ENCODE measurements at regions not wholly inside any gene's neighbourhood (a gene's known extent, or its start where the extent isn't known, plus 50 kb on each side); places are given as distances from the start of the nearest gene placed in this dataset.

DNA sequence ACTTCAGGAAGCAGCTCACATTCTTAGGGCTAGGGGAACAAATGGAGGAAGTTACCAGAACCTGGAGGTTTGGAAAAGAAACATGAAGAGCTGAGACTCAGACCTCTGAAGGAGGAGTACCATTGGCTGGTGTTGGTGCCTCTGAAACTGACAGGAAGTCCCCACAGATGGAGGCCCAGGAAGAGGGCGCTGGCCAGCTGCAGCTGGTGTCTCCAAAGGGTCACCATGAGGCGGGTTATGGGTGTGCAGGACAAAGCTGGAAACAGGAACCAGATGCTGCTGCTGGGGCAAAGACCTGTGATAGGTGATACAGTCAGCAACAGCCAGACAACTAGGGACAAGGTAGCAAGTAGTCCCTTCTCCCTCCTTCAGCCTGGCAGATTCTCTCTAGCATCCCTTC, 136.5 kb upstream of the SERPINE2 start:
- Histone ChIP-seq H4K20me1 (ENCODE audit: insufficient read depth, low read length) (no peaks in the 10 kb centered on the region), H3K9ac (ENCODE audit: low read length) (no peak overlapping the region), H3K4me1 (ENCODE audit: insufficient read depth, low read length) (peaks cover 11% of the 10 kb centered on the region), H3K4me3 (ENCODE audit: insufficient read depth, low read depth, low read length) (no peak overlapping the region), H3K36me3 (ENCODE audit: insufficient read depth, low read length) (no peaks in the 10 kb centered on the region), H3K9me3 (ENCODE audit: insufficient read depth, low read depth, low read length) (no peaks in the 10 kb centered on the region), H3K79me2 (ENCODE audit: insufficient read depth, low read length) (no peaks in the 10 kb centered on the region), H3K27me3 (ENCODE audit: insufficient read depth, low read length) (no peaks in the 10 kb centered on the region), H2AFZ (ENCODE audit: low read depth, low read length) (no peak overlapping the region), H3K27ac (ENCODE audit: low read depth, low read length) (no peak overlapping the region), H3K4me2 (ENCODE audit: low read length) (no peak overlapping the region)
- Mint-ChIP-seq H3K27ac (ENCODE audit: unreplicated experiment) (no peak overlapping the region), H3K4me1 (ENCODE audit: low read depth, unreplicated experiment) (peaks cover 5% of the 10 kb centered on the region), H3K4me3 (ENCODE audit: unreplicated experiment) (no peak overlapping the region), H3K36me3 (ENCODE audit: low read depth, unreplicated experiment) (peaks cover 2% of the 10 kb centered on the region), H3K27me3 (ENCODE audit: low read depth, unreplicated experiment) (no peaks in the 10 kb centered on the region), H3K9me3 (ENCODE audit: unreplicated experiment) (no peaks in the 10 kb centered on the region)
- DNase-seq (ENCODE audit: low read depth) (no peak), FAIRE-seq (no peak)
- no peak for TF ChIP-seq EZH2 (IDR thresholded peaks at IDR 0.05; ENCODE audit: insufficient read depth, low read length)
- TF ChIP-seq, protein P1, sequence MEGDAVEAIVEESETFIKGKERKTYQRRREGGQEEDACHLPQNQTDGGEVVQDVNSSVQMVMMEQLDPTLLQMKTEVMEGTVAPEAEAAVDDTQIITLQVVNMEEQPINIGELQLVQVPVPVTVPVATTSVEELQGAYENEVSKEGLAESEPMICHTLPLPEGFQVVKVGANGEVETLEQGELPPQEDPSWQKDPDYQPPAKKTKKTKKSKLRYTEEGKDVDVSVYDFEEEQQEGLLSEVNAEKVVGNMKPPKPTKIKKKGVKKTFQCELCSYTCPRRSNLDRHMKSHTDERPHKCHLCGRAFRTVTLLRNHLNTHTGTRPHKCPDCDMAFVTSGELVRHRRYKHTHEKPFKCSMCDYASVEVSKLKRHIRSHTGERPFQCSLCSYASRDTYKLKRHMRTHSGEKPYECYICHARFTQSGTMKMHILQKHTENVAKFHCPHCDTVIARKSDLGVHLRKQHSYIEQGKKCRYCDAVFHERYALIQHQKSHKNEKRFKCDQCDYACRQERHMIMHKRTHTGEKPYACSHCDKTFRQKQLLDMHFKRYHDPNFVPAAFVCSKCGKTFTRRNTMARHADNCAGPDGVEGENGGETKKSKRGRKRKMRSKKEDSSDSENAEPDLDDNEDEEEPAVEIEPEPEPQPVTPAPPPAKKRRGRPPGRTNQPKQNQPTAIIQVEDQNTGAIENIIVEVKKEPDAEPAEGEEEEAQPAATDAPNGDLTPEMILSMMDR (IDR thresholded peaks at IDR 0.05; ENCODE audit: insufficient read depth, low read depth, low read length) = no peak

GRCh38 chr2:224174990-224175389, 135.9 kb upstream of the SERPINE2 start:
- Histone ChIP-seq H3K4me3 (ENCODE audit: insufficient read depth, low read depth, low read length) (no peak overlapping the region), H3K36me3 (ENCODE audit: insufficient read depth, low read length) (no peaks in the 10 kb centered on the region), H3K27ac (ENCODE audit: low read depth, low read length) (no peak overlapping the region), H2AFZ (ENCODE audit: low read depth, low read length) (no peak overlapping the region), H3K9ac (ENCODE audit: low read length) (no peak overlapping the region), H3K9me3 (ENCODE audit: insufficient read depth, low read depth, low read length) (no peaks in the 10 kb centered on the region), H3K27me3 (ENCODE audit: insufficient read depth, low read length) (no peaks in the 10 kb centered on the region), H3K4me2 (ENCODE audit: low read length) (no peak overlapping the region), H3K79me2 (ENCODE audit: insufficient read depth, low read length) (no peaks in the 10 kb centered on the region), H3K4me1 (ENCODE audit: insufficient read depth, low read length) (peaks cover 11% of the 10 kb centered on the region), H4K20me1 (ENCODE audit: insufficient read depth, low read length) (no peaks in the 10 kb centered on the region)
- H3K4me1 Mint-ChIP-seq (ENCODE audit: low read depth, unreplicated experiment) = peaks cover 5% of the 10 kb centered on the region
- peaks cover 2% of the 10 kb centered on the region for H3K36me3 Mint-ChIP-seq (ENCODE audit: low read depth, unreplicated experiment)
- DNase-seq (ENCODE audit: low read depth) = no peak
- H3K4me3 Mint-ChIP-seq (ENCODE audit: unreplicated experiment) = no peak overlapping the region
- FAIRE-seq = no peak
- no peaks in the 10 kb centered on the region for H3K9me3 Mint-ChIP-seq (ENCODE audit: unreplicated experiment)
- H3K27me3 Mint-ChIP-seq (ENCODE audit: low read depth, unreplicated experiment) = no peaks in the 10 kb centered on the region
- TF ChIP-seq, protein P1 (IDR thresholded peaks at IDR 0.05; ENCODE audit: insufficient read depth, low read depth, low read length) = no peak
- no peak for TF ChIP-seq EZH2 (IDR thresholded peaks at IDR 0.05; ENCODE audit: insufficient read depth, low read length)
- no peak overlapping the region for H3K27ac Mint-ChIP-seq (ENCODE audit: unreplicated experiment)

- no peak overlapping the region for H3K4me3 Mint-ChIP-seq (ENCODE audit: unreplicated experiment)
- no peak overlapping the region for H3K4me2 ChIP-seq (ENCODE audit: low read length)
- TF ChIP-seq, protein P1 (IDR thresholded peaks at IDR 0.05; ENCODE audit: insufficient read depth, low read depth, low read length) = no peak
- no peak for TF ChIP-seq EZH2 (IDR thresholded peaks at IDR 0.05; ENCODE audit: insufficient read depth, low read length)
- no peaks in the 10 kb centered on the region for H3K9me3 ChIP-seq (ENCODE audit: insufficient read depth, low read depth, low read length)
- no peaks in the 10 kb centered on the region for H3K9me3 Mint-ChIP-seq (ENCODE audit: unreplicated experiment)
- H3K4me3 ChIP-seq (ENCODE audit: insufficient read depth, low read depth, low read length) = no peak overlapping the region
- no peaks in the 10 kb centered on the region for H3K27me3 ChIP-seq (ENCODE audit: insufficient read depth, low read length)
- H2AFZ ChIP-seq (ENCODE audit: low read depth, low read length) = no peak overlapping the region
- H3K36me3 ChIP-seq (ENCODE audit: insufficient read depth, low read length) = no peaks in the 10 kb centered on the region
- peaks cover 5% of the 10 kb centered on the region for H3K4me1 Mint-ChIP-seq (ENCODE audit: low read depth, unreplicated experiment)
- H3K27me3 Mint-ChIP-seq (ENCODE audit: low read depth, unreplicated experiment) = no peaks in the 10 kb centered on the region
- peaks cover 11% of the 10 kb centered on the region for H3K4me1 ChIP-seq (ENCODE audit: insufficient read depth, low read length)
- H3K36me3 Mint-ChIP-seq (ENCODE audit: low read depth, unreplicated experiment) = peaks cover 2% of the 10 kb centered on the region
- H3K27ac ChIP-seq (ENCODE audit: low read depth, low read length) = no peak overlapping the region
- no peak overlapping the region for H3K27ac Mint-ChIP-seq (ENCODE audit: unreplicated experiment)
- H3K9ac ChIP-seq (ENCODE audit: low read length) = no peak overlapping the region
- H4K20me1 ChIP-seq (ENCODE audit: insufficient read depth, low read length) = no peaks in the 10 kb centered on the region
- no peaks in the 10 kb centered on the region for H3K79me2 ChIP-seq (ENCODE audit: insufficient read depth, low read length)
- FAIRE-seq = no peak
- DNase-seq (ENCODE audit: low read depth) = no peak
Observed at GRCh38 chr2:224174521-224174920, 135.4 kb upstream of the SERPINE2 start.

Measured in astrocyte (in vitro differentiated cells and primary cell).